ENCODE measurements at regions not wholly inside any gene's neighbourhood (a gene's known extent, or its start where the extent isn't known, plus 50 kb on each side); places are given as distances from the start of the nearest gene placed in this dataset.

GRCh38 chr7:17645500-17645899 is 294.8 kb downstream of the SNX13 start:
- Histone ChIP-seq H3K36me3 (no peaks in the 10 kb centered on the region), H3K4me1 (peaks cover 0 to 5% of the 10 kb centered on the region in 2 donors), H3K27me3 (no peaks in the 10 kb centered on the region), H3K27ac (no peak overlapping the region), H3K9me3 (no peaks in the 10 kb centered on the region), H3K4me3 (no peak overlapping the region)
- ATAC-seq (no peak), DNase-seq (no peak)
- TF ChIP-seq CTCF (IDR thresholded peaks at IDR 0.05) = no peak
- intact Hi-C loops (cut with DNase I) = no loop called here

DNA sequence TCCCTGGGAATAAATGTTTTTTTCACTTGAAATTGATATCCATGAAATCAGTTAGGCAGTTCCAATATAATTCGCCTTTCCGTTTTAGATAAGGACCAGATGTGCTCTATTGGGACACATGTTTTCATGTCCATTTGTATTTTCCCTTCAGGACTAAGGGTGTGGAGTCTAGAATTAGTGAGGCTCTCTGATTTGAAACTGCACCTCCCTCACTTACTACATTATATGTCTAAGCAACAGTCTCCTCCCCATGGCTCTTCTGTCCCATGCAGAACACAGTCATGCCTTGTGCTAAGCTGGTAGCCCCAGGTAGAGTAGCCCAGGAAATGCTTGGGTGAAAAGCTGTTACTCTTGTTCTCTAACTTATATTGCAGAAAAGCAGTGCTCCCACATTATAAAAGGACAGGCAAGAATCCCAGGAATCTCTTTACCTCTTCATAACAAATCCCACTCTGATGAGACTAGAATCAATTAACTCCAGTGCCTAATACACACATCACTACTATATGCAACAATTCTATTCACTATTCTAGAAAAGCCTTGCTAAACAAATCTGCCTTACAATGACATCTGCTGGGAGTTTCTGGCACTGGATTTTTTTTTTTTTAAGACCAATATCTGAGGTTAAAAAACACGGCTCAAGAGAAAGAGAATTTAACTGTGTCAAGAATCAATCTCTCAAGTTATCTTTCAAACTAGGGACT is 293.9 kb downstream of the SNX13 start:
- ATAC-seq (peak; percentile 84), DNase-seq (peak in 2 of 4 donors; percentile 19 to 42)
- Histone ChIP-seq H3K27me3 (no peaks in the 10 kb centered on the region), H3K36me3 (no peaks in the 10 kb centered on the region), H3K27ac (no peak overlapping the region), H3K4me3 (no peak overlapping the region), H3K9me3 (no peaks in the 10 kb centered on the region), H3K4me1 (peaks cover 0 to 5% of the 10 kb centered on the region in 2 donors)
- peak in 1 of 2 donors; percentile 35 for TF ChIP-seq CTCF (IDR thresholded peaks at IDR 0.05)
- intact Hi-C loops (cut with DNase I) = no loop called here

DNA sequence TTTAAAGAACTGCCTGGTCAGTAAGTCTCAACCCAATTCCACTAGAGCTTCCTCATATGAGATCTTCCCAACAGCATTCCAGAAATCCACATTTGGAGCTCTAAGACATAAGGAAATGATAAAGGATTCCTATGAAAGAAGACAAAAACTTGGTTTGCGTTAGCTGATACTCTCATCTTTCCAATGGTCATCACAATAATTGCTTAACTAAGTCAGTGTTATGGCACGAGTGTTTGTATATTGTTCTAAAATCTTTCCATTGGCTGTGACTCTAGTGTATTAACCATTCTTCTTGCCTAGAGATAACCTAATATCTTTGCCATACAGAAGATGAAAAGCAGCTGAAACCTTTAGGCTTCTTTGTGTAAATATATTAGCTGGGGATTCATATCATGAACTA is 289.0 kb downstream of the SNX13 start:
- ATAC-seq (peak; percentile 13), DNase-seq (no peak)
- H3K9me3 ChIP-seq = no peaks in the 10 kb centered on the region
- no peaks in the 10 kb centered on the region for H3K27me3 ChIP-seq
- no peak overlapping the region for H3K4me3 ChIP-seq
- no peak for TF ChIP-seq CTCF (IDR thresholded peaks at IDR 0.05)
- intact Hi-C loops (cut with DNase I) = no loop called here
- H3K36me3 ChIP-seq = no peaks in the 10 kb centered on the region
- peak overlapping the region in 1 of 2 donors; percentile 41 for H3K27ac ChIP-seq
- H3K4me1 ChIP-seq = peaks cover 0 to 4% of the 10 kb centered on the region in 2 donors

DNA sequence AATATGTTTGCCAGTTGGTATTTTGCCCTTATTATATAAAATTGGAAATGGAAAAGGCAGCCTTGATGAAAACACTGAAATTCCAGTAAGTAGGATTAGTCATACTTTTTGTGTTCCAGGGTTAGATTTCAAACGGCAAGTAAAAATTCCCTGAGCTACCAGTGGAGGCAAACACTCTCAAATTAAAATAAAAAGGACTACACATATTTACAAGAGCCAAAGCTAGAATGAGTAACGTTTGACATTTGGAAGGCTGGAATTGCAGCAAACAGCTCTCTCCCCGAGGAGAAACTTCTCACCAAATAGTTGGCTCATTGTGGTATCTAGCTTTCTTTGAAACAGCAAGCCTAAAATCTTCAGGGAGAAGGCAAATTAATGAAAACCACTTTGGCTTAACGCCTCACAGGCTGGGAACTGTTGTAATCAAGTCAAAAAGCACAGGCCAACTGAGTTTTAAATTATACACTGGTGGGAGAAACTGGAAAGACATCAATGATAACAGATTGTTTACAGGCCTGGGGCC is 288.4 kb downstream of the SNX13 start:
- peak overlapping the region; percentile 35 to 41 for H3K27ac ChIP-seq
- TF ChIP-seq CTCF (IDR thresholded peaks at IDR 0.05) = peak in 1 of 2 donors; percentile 35
- peak; percentile 83 for ATAC-seq

DNA sequence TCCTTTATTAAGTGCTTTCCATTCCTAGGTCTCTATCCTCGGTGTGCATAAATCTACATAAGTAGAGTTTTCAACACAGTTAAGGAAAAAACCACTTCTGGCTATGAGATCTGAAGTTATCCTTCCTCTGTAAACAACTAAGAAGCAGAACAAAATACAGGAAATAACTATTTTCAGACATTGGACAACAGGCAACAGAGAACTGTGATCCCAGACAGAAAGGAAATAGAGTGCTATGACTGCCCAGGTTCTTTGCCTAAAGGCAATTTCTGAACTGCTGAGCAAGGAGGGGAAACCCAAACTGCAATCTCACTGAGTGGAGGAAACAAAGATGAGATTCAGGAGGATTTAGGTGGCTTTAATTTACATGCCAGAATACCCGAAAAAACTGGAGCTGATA is 285.4 kb downstream of the SNX13 start:
- H3K27me3 ChIP-seq = no peaks in the 10 kb centered on the region
- intact Hi-C loops (cut with DNase I) = no loop called here
- no peaks in the 10 kb centered on the region for H3K4me1 ChIP-seq
- ATAC-seq (no peak), DNase-seq (no peak)
- no peak overlapping the region for H3K4me3 ChIP-seq
- TF ChIP-seq CTCF (IDR thresholded peaks at IDR 0.05) = no peak
- H3K27ac ChIP-seq = no peak overlapping the region
- no peaks in the 10 kb centered on the region for H3K36me3 ChIP-seq
- H3K9me3 ChIP-seq = peaks cover 0 to 2% of the 10 kb centered on the region in 2 donors

More for the DNA sequence above, 288.4 kb downstream of the SNX13 start:
- Histone ChIP-seq H3K9me3 (no peaks in the 10 kb centered on the region), H3K4me3 (no peak overlapping the region), H3K27me3 (no peaks in the 10 kb centered on the region), H3K36me3 (no peaks in the 10 kb centered on the region), H3K4me1 (no peaks in the 10 kb centered on the region)
- peak in 2 of 4 donors; percentile 18 to 24 for DNase-seq
- intact Hi-C loops (cut with DNase I) = no loop called here

All from left lung (tissue), 4 donors.